ENCODE measurements at regions not wholly inside any gene's neighbourhood (a gene's known extent, or its start where the extent isn't known, plus 50 kb on each side); places are given as distances from the start of the nearest gene placed in this dataset.

DNA sequence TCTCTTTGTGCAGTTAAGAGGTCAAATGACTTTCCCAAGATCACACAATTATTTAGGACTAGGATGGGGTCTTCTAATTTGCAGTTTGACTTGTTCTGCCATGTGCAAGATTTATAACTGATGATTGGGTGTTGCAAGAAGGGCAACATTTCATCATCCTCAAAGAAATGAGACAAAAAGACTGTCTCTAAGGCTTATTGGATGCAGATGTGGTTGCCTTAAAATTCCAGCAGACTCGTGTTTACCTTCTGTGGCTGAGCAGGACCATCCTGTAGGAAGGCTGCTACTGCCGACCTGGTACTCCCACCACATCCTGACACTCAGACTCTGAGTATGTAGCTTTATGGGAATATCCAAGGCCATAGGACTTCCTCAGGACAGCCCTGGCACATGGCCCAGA, 99.9 kb upstream of the SGIP1 start:
- peaks cover 18% of the 10 kb centered on the region for H3K9me3 Mint-ChIP-seq (ENCODE audit: insufficient read depth)
- no peaks in the 10 kb centered on the region for H3K36me3 ChIP-seq (replicated peaks in 1 of 2; ENCODE audit: control extremely low read depth in 1 of 2, control insufficient read depth in 1 of 2, extremely low read depth in 1 of 2, insufficient read depth in 2 of 2, low read length in 1 of 2)
- no peaks in the 10 kb centered on the region for H3K79me2 ChIP-seq (ENCODE audit: control insufficient read depth, insufficient read depth, low read length)
- H3K4me3 Mint-ChIP-seq = no peak overlapping the region
- no peaks in the 10 kb centered on the region for H3K27me3 Mint-ChIP-seq
- CTCF ChIA-PET = interaction anchor here (4.1 to 8.3 kb wide), 2 partner anchors 10 to 32 kb away, joined by 25 to 91 read pairs; no protein-coding TSS in a partner anchor
- H3K9me3 ChIP-seq (ENCODE audit: control extremely low read depth in 1 of 3, control insufficient read depth in 2 of 3, insufficient read depth in 1 of 3, low read length in 2 of 3) = peaks cover 0 to 22% (median 13%) of the 10 kb centered on the region in 3 donors
- intact Hi-C loops (cut with micrococcal nuclease) = no loop called here
- TF ChIP-seq, protein P1, sequence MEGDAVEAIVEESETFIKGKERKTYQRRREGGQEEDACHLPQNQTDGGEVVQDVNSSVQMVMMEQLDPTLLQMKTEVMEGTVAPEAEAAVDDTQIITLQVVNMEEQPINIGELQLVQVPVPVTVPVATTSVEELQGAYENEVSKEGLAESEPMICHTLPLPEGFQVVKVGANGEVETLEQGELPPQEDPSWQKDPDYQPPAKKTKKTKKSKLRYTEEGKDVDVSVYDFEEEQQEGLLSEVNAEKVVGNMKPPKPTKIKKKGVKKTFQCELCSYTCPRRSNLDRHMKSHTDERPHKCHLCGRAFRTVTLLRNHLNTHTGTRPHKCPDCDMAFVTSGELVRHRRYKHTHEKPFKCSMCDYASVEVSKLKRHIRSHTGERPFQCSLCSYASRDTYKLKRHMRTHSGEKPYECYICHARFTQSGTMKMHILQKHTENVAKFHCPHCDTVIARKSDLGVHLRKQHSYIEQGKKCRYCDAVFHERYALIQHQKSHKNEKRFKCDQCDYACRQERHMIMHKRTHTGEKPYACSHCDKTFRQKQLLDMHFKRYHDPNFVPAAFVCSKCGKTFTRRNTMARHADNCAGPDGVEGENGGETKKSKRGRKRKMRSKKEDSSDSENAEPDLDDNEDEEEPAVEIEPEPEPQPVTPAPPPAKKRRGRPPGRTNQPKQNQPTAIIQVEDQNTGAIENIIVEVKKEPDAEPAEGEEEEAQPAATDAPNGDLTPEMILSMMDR (IDR thresholded peaks at IDR 0.05) = no peak
- TF ChIP-seq EZH2 (IDR thresholded peaks at IDR 0.05; ENCODE audit: borderline replicate concordance, insufficient read depth, low read depth, low read length, poor library complexity, severe bottlenecking) = no peak
- DNase-seq (no peak), ATAC-seq (ENCODE audit: low read depth) (no peak)
- no peaks in the 10 kb centered on the region for H3K27me3 ChIP-seq (replicated peaks in 1 of 4; ENCODE audit: control extremely low read depth in 1 of 4, control insufficient read depth in 3 of 4, insufficient read depth in 4 of 4, low read length in 3 of 4)
- POLR2A ChIA-PET = no interaction called here
- peak overlapping the region; percentile 6 for H3K27ac Mint-ChIP-seq
- 100% methylated on average over 1 of the region's 2 CpGs for WGBS (ENCODE audit: insufficient coverage)
- H2AFZ ChIP-seq (ENCODE audit: insufficient read depth, low read depth, low read length, poor library complexity, severe bottlenecking) = no peak overlapping the region
- H3K9ac ChIP-seq (ENCODE audit: low read length) = no peak overlapping the region
- H3K4me1 Mint-ChIP-seq = peaks cover 22% of the 10 kb centered on the region
- H3K27ac ChIP-seq (ENCODE audit: low read length in 2 of 2) = no peak overlapping the region
- no peak overlapping the region for H3K4me2 ChIP-seq (replicated peaks; ENCODE audit: low read depth, low read length, poor library complexity, severe bottlenecking)
- H3K4me1 ChIP-seq (ENCODE audit: control insufficient read depth in 2 of 2, insufficient read depth in 2 of 2, low read length in 2 of 2) = peaks cover 12 to 16% of the 10 kb centered on the region in 2 donors
- no peaks in the 10 kb centered on the region for H4K20me1 ChIP-seq (ENCODE audit: control insufficient read depth, insufficient read depth, low read length, poor library complexity, severe bottlenecking)
- no peak overlapping the region for H3K4me3 ChIP-seq (ENCODE audit: control extremely low read depth in 1 of 5, extremely low read depth in 1 of 5, insufficient read depth in 1 of 5, low read depth in 2 of 5, low read length in 4 of 5)

DNA sequence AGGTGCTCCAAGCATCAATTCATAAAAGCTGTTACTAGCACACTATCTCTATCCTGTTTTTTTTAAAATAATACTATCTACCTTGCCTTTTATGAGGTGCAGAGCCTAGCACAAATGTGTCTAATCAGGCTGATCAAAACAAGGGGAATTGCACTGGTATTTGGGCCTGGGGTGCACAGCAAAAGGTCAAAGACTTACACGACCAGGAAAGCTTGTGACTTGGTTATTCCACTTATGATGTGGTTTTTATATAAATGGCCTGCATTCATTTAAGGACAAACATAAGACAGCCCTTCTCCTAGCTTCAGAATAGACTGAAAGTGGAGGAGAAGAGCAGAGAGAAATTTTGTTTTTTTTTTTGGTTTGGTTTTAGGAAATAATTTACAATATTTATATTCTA, 98.4 kb upstream of the SGIP1 start:
- H3K9me3 Mint-ChIP-seq (ENCODE audit: insufficient read depth) = peaks cover 13% of the 10 kb centered on the region
- WGBS (ENCODE audit: insufficient coverage) = no CpG with 5 or more reads among the region's 1 CpG
- Histone ChIP-seq H3K36me3 (replicated peaks in 1 of 2; ENCODE audit: control extremely low read depth in 1 of 2, control insufficient read depth in 1 of 2, extremely low read depth in 1 of 2, insufficient read depth in 2 of 2, low read length in 1 of 2) (no peaks in the 10 kb centered on the region), H3K4me2 (replicated peaks; ENCODE audit: low read depth, low read length, poor library complexity, severe bottlenecking) (no peak overlapping the region), H2AFZ (ENCODE audit: insufficient read depth, low read depth, low read length, poor library complexity, severe bottlenecking) (no peak overlapping the region), H3K27me3 (replicated peaks in 1 of 4; ENCODE audit: control extremely low read depth in 1 of 4, control insufficient read depth in 3 of 4, insufficient read depth in 4 of 4, low read length in 3 of 4) (no peaks in the 10 kb centered on the region), H3K4me3 (ENCODE audit: control extremely low read depth in 1 of 5, extremely low read depth in 1 of 5, insufficient read depth in 1 of 5, low read depth in 2 of 5, low read length in 4 of 5) (no peak overlapping the region), H3K27ac (ENCODE audit: low read length in 2 of 2) (no peak overlapping the region), H3K9ac (ENCODE audit: low read length) (no peak overlapping the region), H3K9me3 (ENCODE audit: control extremely low read depth in 1 of 3, control insufficient read depth in 2 of 3, insufficient read depth in 1 of 3, low read length in 2 of 3) (peaks cover 0 to 13% (median 12%) of the 10 kb centered on the region in 3 donors), H4K20me1 (ENCODE audit: control insufficient read depth, insufficient read depth, low read length, poor library complexity, severe bottlenecking) (no peaks in the 10 kb centered on the region), H3K4me1 (ENCODE audit: control insufficient read depth in 2 of 2, insufficient read depth in 2 of 2, low read length in 2 of 2) (peaks cover 20 to 21% of the 10 kb centered on the region in 2 donors), H3K79me2 (ENCODE audit: control insufficient read depth, insufficient read depth, low read length) (no peaks in the 10 kb centered on the region)
- no peak overlapping the region for H3K27ac Mint-ChIP-seq
- H3K27me3 Mint-ChIP-seq = no peaks in the 10 kb centered on the region
- DNase-seq (no peak), ATAC-seq (ENCODE audit: low read depth) (no peak)
- CTCF ChIA-PET = interaction anchor here (0.7 to 8.3 kb wide), 25 partner anchors 8 to 476 kb away, joined by 3 to 91 read pairs (median 6); no protein-coding TSS in a partner anchor
- TF ChIP-seq, protein P1 (IDR thresholded peaks at IDR 0.05) = no peak
- no peak for TF ChIP-seq EZH2 (IDR thresholded peaks at IDR 0.05; ENCODE audit: borderline replicate concordance, insufficient read depth, low read depth, low read length, poor library complexity, severe bottlenecking)
- intact Hi-C loops (cut with micrococcal nuclease) = no loop called here
- no peak overlapping the region for H3K4me3 Mint-ChIP-seq
- H3K4me1 Mint-ChIP-seq = peaks cover 34% of the 10 kb centered on the region
- POLR2A ChIA-PET = interaction anchor here (1.3 to 1.6 kb wide), 2 partner anchors 10 to 104 kb away, joined by 3 to 4 read pairs; no protein-coding TSS in a partner anchor

Data from B cell (primary cell).